ENCODE measurements at regions not wholly inside any gene's neighbourhood (a gene's known extent, or its start where the extent isn't known, plus 50 kb on each side); places are given as distances from the start of the nearest gene placed in this dataset.
"Not testable (repeated sequence)": the region's sequence is repeated elsewhere in the genome, so short reads cannot be mapped to it uniquely, and the experiment has no call there.

- Histone ChIP-seq H3K4me1 (no peaks in the 10 kb centered on the region), H3K36me3 (replicated peaks) (no peaks in the 10 kb centered on the region), H3K9me3 (no peaks in the 10 kb centered on the region), H3K4me3 (no peak overlapping the region), H3K27me3 (ENCODE audit: low read depth) (no peaks in the 10 kb centered on the region)
- in situ Hi-C loops (cut with MboI; ENCODE audit: low sequenced_read_pairs): loop anchor here (25.0 kb wide), 1 partner anchor 1264 kb away; no protein-coding TSS in a partner anchor
- DNase-seq (ENCODE audit: low spot score in 2 of 2): no peak
Observed at GRCh38 chr11:15347969-15348734, 233.4 kb downstream of the INSC start.

DNA sequence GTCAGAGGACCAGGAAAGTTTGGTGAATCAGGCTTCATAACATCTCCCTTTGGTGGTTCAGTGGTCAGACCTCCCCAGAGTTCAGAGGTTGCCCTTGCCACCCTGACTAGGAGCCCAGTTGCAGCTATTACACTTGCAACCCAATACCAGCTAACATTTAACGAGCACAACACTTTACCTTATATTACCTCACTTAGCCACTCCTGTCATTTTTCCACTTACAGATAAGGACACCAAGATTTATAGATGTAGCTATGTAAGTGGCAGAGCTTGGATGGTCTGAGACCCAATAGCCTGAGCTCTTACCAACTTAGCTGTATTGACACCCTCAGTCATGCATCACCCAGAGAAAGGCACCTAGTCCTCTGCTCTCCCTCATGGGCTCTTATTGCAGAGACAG lies 234.7 kb downstream of the INSC start:
- DNase-seq (ENCODE audit: low spot score in 2 of 2): no peak
- H3K36me3 ChIP-seq (replicated peaks): no peaks in the 10 kb centered on the region
- H3K4me3 ChIP-seq: no peak overlapping the region
- H3K27me3 ChIP-seq (ENCODE audit: low read depth): no peaks in the 10 kb centered on the region
- H3K4me1 ChIP-seq: no peaks in the 10 kb centered on the region
- in situ Hi-C loops (cut with MboI; ENCODE audit: low sequenced_read_pairs): loop anchor here (25.0 kb wide), 1 partner anchor 1263 kb away; no protein-coding TSS in a partner anchor
- H3K9me3 ChIP-seq: no peaks in the 10 kb centered on the region

- in situ Hi-C loops (cut with MboI; ENCODE audit: low sequenced_read_pairs): no loop called here
- Histone ChIP-seq H3K4me3 (no peak overlapping the region), H3K9me3 (no peaks in the 10 kb centered on the region), H3K4me1 (no peaks in the 10 kb centered on the region), H3K36me3 (replicated peaks) (no peaks in the 10 kb centered on the region), H3K27me3 (ENCODE audit: low read depth) (no peaks in the 10 kb centered on the region; the same call in 1 of the 2 replicates)
- no peak for DNase-seq (ENCODE audit: low spot score in 2 of 2)
Observed at GRCh38 chr11:15361316-15361715, 246.6 kb downstream of the INSC start.

DNA sequence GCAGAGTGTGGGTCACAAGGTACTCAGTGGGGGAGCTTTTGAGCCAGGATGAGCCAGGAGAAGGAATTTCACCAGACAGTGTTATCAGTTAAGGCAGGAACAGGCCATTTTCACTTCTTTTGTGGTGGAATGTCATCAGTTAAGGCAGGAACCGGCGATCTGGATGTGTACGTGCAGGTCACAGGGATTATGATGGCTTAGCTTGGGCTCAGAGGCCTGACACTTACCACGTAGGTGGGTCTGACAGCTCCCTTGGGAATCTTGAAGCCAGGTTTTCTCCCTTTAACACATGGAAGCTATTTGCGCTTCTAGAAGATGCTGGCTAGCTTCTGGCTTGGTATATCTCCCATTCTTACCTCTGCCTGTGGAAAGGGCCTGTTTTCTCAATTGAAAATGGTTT lies 250.6 kb downstream of the INSC start:
- H3K4me1 ChIP-seq; H3K27me3 ChIP-seq (ENCODE audit: low read depth); H3K36me3 ChIP-seq (replicated peaks); H3K4me3 ChIP-seq; H3K9me3 ChIP-seq; DNase-seq (ENCODE audit: low spot score in 2 of 2); in situ Hi-C loops (cut with MboI; ENCODE audit: low sequenced_read_pairs): not testable (repeated sequence)

DNA sequence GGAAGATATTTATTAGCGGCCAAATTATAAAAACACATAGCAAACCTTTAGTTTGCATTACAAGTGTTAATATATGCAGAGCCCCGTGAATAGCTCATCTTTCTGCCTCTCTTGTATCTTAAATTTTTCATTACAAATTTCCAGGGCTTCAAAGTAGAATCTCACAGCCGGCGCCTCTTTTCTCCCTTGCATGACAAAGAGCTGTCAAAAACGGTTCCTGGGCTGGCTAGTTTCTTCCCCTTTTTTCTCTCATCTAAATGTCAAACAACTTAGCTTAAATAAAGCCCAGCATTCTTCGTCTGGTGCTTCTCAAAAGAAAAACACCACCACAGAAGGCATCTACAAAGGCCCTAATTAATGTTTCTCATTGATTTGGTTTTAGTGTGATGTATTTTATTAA lies 253.0 kb downstream of the INSC start:
- H3K4me3 ChIP-seq: no peak overlapping the region
- H3K4me1 ChIP-seq: no peaks in the 10 kb centered on the region
- H3K9me3 ChIP-seq: no peaks in the 10 kb centered on the region
- in situ Hi-C loops (cut with MboI; ENCODE audit: low sequenced_read_pairs): no loop called here
- no peak for DNase-seq (ENCODE audit: low spot score in 2 of 2)
- no peaks in the 10 kb centered on the region for H3K36me3 ChIP-seq (replicated peaks)
- H3K27me3 ChIP-seq (ENCODE audit: low read depth): no peaks in the 10 kb centered on the region

- no peaks in the 10 kb centered on the region for H3K36me3 ChIP-seq (replicated peaks)
- H3K9me3 ChIP-seq: no peaks in the 10 kb centered on the region
- no peak for DNase-seq (ENCODE audit: low spot score in 2 of 2)
- no peak overlapping the region for H3K4me3 ChIP-seq
- in situ Hi-C loops (cut with MboI; ENCODE audit: low sequenced_read_pairs): no loop called here
- no peaks in the 10 kb centered on the region for H3K27me3 ChIP-seq (ENCODE audit: low read depth)
- H3K4me1 ChIP-seq: no peaks in the 10 kb centered on the region
Observed at GRCh38 chr11:15370495-15371147, 255.9 kb downstream of the INSC start.

GRCh38 chr11:15371533-15371932 lies 256.8 kb downstream of the INSC start:
- Histone ChIP-seq H3K9me3 (no peaks in the 10 kb centered on the region), H3K36me3 (replicated peaks) (no peaks in the 10 kb centered on the region), H3K27me3 (ENCODE audit: low read depth) (no peaks in the 10 kb centered on the region), H3K4me3 (no peak overlapping the region), H3K4me1 (no peaks in the 10 kb centered on the region)
- no peak for DNase-seq (ENCODE audit: low spot score in 2 of 2)
- in situ Hi-C loops (cut with MboI; ENCODE audit: low sequenced_read_pairs): no loop called here

GRCh38 chr11:15374418-15374817 lies 259.7 kb downstream of the INSC start:
- H3K27me3 ChIP-seq (ENCODE audit: low read depth): no peaks in the 10 kb centered on the region
- in situ Hi-C loops (cut with MboI; ENCODE audit: low sequenced_read_pairs): no loop called here
- H3K4me1 ChIP-seq: no peaks in the 10 kb centered on the region

GRCh38 chr11:15378941-15379340 lies 264.2 kb downstream of the INSC start:
- in situ Hi-C loops (cut with MboI; ENCODE audit: low sequenced_read_pairs): no loop called here
- H3K9me3 ChIP-seq: no peaks in the 10 kb centered on the region

More at GRCh38 chr11:15374418-15374817, 259.7 kb downstream of the INSC start:
- no peak overlapping the region for H3K4me3 ChIP-seq
- no peaks in the 10 kb centered on the region for H3K36me3 ChIP-seq (replicated peaks)
- no peak for DNase-seq (ENCODE audit: low spot score in 2 of 2)
- no peaks in the 10 kb centered on the region for H3K9me3 ChIP-seq

DNA sequence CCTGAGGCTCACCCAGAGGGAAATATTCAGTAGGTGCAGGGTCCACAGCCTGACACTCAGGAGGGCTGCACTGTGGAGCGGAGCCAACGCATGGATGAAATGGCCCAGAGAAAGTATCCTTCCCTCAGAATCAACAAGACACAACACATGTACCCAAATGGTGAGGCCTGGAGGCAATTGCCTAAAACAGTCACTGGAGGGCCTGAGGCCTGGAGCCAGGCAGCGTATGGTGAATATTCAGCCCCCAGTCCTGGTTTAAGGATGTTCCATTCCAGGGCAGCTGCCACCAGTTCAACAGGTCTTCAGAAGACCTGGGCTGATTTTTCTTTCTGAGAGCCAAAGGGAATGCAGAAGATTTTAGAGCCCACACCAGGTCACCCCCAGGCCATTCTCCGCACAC lies 264.8 kb downstream of the INSC start:
- in situ Hi-C loops (cut with MboI; ENCODE audit: low sequenced_read_pairs): no loop called here
- no peaks in the 10 kb centered on the region for H3K4me1 ChIP-seq
- no peak overlapping the region for H3K4me3 ChIP-seq
- H3K27me3 ChIP-seq (ENCODE audit: low read depth): no peaks in the 10 kb centered on the region
- DNase-seq (ENCODE audit: low spot score in 2 of 2): no peak
- no peaks in the 10 kb centered on the region for H3K9me3 ChIP-seq
- H3K36me3 ChIP-seq (replicated peaks): no peaks in the 10 kb centered on the region

More at GRCh38 chr11:15378941-15379340, 264.2 kb downstream of the INSC start:
- H3K4me1 ChIP-seq: no peaks in the 10 kb centered on the region
- H3K27me3 ChIP-seq (ENCODE audit: low read depth): no peaks in the 10 kb centered on the region
- DNase-seq (ENCODE audit: low spot score in 2 of 2): no peak
- H3K4me3 ChIP-seq: no peak overlapping the region
- H3K36me3 ChIP-seq (replicated peaks): no peaks in the 10 kb centered on the region

DNA sequence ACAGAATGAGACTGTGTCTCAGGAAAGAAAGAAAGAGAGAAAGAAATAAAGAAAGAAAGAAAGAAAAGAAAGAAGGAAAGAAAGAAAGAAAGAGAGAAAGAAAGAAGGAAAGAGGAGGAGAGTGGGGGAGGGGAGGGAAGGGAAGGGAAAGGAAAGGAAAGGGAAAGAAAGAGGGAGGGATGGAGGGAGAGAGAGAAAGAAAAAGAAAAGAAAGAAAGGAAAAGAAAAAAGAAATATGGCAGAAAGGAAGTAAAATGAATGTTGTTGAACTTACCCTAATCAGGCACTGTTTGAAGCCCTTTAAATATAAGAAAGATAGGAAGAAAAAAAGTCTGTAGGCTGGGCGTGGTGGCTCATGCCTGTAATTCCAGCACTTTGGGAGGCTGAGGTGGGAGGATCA lies 276.1 kb downstream of the INSC start:
- in situ Hi-C loops (cut with MboI; ENCODE audit: low sequenced_read_pairs): no loop called here

DNA sequence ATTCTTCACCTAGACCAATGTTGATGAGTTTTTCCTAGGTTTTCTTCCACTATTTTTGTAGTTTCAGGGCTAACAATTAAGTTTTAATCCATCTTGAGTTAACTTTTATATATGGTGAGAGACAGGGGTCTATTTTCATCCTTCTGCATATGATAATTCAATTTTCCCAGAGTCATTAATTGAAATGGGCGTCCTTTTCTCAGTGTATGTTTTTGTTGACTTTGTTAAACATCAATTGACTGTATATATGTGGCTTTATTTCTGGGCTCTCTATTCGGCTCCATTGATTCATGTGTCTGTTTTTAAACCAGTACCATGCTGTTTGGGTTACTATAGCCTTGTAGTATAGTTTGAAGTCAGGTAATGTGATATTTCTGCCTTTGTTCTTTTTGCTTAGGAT lies 282.1 kb downstream of the INSC start:
- no peak for DNase-seq (ENCODE audit: low spot score in 2 of 2)
- Histone ChIP-seq H3K36me3 (replicated peaks) (no peaks in the 10 kb centered on the region), H3K27me3 (ENCODE audit: low read depth) (no peaks in the 10 kb centered on the region), H3K4me3 (no peak overlapping the region), H3K4me1 (no peaks in the 10 kb centered on the region), H3K9me3 (no peaks in the 10 kb centered on the region)
- in situ Hi-C loops (cut with MboI; ENCODE audit: low sequenced_read_pairs): no loop called here

More for the DNA sequence above, 276.1 kb downstream of the INSC start:
- Histone ChIP-seq H3K36me3 (replicated peaks) (no peaks in the 10 kb centered on the region), H3K9me3 (no peaks in the 10 kb centered on the region), H3K4me3 (no peak overlapping the region), H3K4me1 (no peaks in the 10 kb centered on the region), H3K27me3 (ENCODE audit: low read depth) (no peaks in the 10 kb centered on the region)
- no peak for DNase-seq (ENCODE audit: low spot score in 2 of 2)

- no peaks in the 10 kb centered on the region for H3K4me1 ChIP-seq
- no peaks in the 10 kb centered on the region for H3K36me3 ChIP-seq (replicated peaks)
- in situ Hi-C loops (cut with MboI; ENCODE audit: low sequenced_read_pairs): no loop called here
- no peaks in the 10 kb centered on the region; the same call in 1 of the 2 replicates for H3K27me3 ChIP-seq (ENCODE audit: low read depth)
- no peak overlapping the region for H3K4me3 ChIP-seq
- no peaks in the 10 kb centered on the region for H3K9me3 ChIP-seq
- DNase-seq (ENCODE audit: low spot score in 2 of 2): no peak
Observed at GRCh38 chr11:15406851-15407351, 292.2 kb downstream of the INSC start.

GRCh38 chr11:15412054-15412453 lies 297.3 kb downstream of the INSC start:
- in situ Hi-C loops (cut with MboI; ENCODE audit: low sequenced_read_pairs): no loop called here

More at GRCh38 chr11:15412054-15412453, 297.3 kb downstream of the INSC start:
- no peaks in the 10 kb centered on the region for H3K9me3 ChIP-seq
- no peak overlapping the region for H3K4me3 ChIP-seq
- H3K4me1 ChIP-seq: no peaks in the 10 kb centered on the region
- no peaks in the 10 kb centered on the region for H3K27me3 ChIP-seq (ENCODE audit: low read depth)
- no peak for DNase-seq (ENCODE audit: low spot score in 2 of 2)
- H3K36me3 ChIP-seq (replicated peaks): no peaks in the 10 kb centered on the region
